Hepatic stellate cell (primary cell): ENCODE measurements at regions not wholly inside any gene's neighbourhood (a gene's known extent, or its start where the extent isn't known, plus 50 kb on each side); places are given as distances from the start of the nearest gene placed in this dataset.
"Not testable (repeated sequence)": the region's sequence is repeated elsewhere in the genome, so short reads cannot be mapped to it uniquely, and the experiment has no call there.

Source experiments
- DNase-seq: peaks from one replicate; pipeline ENCODE4 v3.0.0; 2011; ENCODE audit warnings: low spot score

- DNase-seq: no peak
Observed at GRCh38 chr7:51929818-51930217, 613.2 kb upstream of the COBL start.

- DNase-seq: no peak
Observed at GRCh38 chr7:51927738-51928137, 611.1 kb upstream of the COBL start.

DNA sequence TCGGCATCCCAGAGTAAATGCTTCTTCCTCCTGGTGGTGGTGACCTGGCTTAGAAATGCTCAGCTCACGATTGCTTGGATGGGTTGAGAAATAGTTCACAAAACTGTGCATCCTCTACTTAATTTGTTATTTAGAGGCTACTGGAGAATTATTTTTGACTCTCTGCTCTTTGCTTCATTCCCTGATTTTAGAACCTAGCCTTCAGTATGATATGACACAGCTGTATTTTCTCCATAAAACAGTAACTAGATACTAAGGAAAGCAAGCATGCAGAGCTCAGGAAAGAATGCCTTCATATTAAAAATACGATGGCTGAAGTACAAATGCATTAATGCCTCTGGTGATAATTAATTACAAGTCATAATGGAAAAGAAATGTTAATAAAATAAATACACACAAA, 602.0 kb upstream of the COBL start:
- DNase-seq: no peak

DNA sequence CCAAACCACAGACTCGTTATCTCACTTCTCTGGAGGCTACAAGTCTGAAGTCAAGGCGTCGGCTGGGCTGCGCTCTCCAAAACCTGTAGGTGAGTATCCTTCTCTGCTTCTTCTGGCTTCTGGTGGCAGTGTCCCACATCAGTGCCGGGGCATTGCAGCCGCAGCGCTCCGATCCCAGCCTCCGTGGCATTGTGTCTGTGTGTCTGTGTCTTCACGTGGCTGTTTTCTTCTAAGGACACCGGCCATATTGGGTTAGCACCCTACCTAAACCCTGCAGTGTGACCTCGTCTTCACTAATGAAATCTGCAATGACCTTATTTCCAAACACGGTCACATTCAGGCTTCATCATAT, 584.9 kb upstream of the COBL start:
- no peak for DNase-seq

DNA sequence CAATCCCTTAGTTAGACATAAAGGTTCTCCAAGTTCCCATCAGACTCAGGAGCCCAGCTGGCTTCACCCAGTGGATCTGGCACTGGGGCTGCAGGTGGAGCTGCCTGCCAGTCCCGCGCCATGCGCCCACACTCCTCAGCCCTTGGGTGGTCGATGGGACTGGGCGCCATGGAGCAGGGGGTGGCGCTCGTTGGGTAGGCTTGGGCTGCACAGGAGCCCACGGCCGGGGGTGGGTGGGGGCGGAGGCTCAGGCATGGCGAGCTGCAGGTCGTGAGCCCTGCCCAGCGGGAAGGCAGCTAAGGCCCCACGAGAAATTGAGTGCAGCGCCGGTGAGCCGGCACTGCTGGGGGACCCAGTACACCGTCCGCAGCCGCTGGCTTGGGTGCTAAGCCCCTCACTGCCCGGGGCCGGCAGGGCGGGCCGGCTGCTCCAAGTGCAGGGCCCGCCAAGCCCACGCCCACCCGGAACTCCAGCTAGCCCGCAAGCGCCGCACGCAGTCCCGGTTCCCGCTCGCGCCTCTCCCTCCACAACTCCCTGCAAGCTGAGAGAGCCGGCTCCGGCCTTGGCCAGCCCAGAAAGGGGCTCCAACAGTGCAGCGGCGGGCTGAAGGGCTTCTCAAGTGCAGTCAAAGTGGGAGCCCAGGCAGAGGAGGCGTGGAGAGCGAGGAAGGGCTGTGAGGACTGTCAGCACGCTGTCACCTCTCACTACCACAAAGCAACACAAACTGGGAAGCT, 584.3 kb upstream of the COBL start:
- not testable (repeated sequence) for DNase-seq

GRCh38 chr7:51899611-51900010, 583.0 kb upstream of the COBL start:
- no peak for DNase-seq

GRCh38 chr7:51882412-51882811, 565.8 kb upstream of the COBL start:
- DNase-seq: no peak

- no peak for DNase-seq
Observed at GRCh38 chr7:51881309-51881708, 564.7 kb upstream of the COBL start.

GRCh38 chr7:51878865-51879264, 562.3 kb upstream of the COBL start:
- no peak for DNase-seq

GRCh38 chr7:51869452-51869851, 552.8 kb upstream of the COBL start:
- no peak for DNase-seq

GRCh38 chr7:51867117-51867516, 550.5 kb upstream of the COBL start:
- no peak for DNase-seq

DNA sequence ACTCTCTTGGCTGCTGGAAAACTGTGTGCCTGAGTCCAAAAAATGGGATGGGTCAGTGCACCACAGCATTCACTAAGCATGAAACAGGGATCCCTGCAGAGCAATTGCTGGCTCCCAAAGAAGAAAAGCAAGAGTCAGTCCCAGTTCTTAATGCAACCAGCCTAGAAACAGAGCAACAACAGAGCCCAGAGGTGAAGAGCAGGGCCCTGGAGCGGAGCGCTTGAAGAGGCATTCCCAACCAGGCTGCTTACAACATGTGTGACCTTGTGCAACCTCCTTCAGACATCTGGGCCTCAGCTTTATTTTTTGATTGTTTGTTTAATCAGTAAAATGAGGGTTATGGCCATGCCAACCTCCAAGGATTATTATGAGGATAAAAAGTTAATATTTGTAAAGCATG, 543.7 kb upstream of the COBL start:
- DNase-seq: no peak

DNA sequence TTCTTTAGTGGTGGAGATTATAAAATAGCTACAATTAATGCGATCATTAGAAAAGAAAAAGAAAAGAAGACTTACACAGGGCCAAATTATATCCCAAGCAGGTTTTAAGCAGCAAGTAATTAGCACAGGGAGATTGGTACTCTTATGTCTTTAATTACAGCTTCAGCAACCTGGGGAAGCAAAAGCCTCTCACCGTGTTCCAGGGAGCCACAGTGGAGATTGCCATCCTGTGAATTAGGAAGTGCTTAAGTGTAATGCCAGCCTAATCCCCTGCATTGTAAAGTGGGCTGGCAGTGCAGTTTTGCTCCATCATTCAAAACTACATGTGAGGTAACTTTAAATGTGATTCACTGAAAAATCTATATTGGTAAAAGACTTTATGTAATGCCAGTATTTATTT, 533.5 kb upstream of the COBL start:
- no peak for DNase-seq

GRCh38 chr7:51847461-51848134, 531.0 kb upstream of the COBL start:
- no peak for DNase-seq

- not testable (repeated sequence) for DNase-seq
Observed at GRCh38 chr7:51839130-51839529, 522.5 kb upstream of the COBL start.

DNA sequence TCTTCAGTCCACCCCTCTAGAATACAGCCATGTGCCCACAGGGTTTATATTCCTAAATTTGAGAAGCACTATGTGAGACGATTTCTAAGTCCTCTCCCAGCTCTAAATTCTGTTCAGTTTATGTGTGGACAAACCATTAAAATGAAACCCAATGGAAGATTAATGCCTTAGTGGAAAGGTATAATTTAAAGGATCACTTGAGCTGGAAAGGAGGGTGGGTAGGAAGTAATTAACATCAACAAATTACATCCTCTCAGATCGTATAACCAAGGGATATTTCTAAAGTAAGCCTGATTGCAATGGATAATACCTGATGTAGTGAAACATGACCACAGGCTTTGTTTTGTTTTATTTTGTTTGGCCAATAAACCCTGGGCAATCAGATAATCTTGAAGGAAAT, 511.0 kb upstream of the COBL start:
- no peak for DNase-seq

GRCh38 chr7:51824050-51824449, 507.4 kb upstream of the COBL start:
- DNase-seq: no peak

GRCh38 chr7:51823437-51823836, 506.8 kb upstream of the COBL start:
- no peak for DNase-seq

GRCh38 chr7:51817694-51818225, 501.2 kb upstream of the COBL start:
- DNase-seq: no peak

- not testable (repeated sequence) for DNase-seq
Observed at GRCh38 chr7:51805783-51806431, 489.3 kb upstream of the COBL start.

DNA sequence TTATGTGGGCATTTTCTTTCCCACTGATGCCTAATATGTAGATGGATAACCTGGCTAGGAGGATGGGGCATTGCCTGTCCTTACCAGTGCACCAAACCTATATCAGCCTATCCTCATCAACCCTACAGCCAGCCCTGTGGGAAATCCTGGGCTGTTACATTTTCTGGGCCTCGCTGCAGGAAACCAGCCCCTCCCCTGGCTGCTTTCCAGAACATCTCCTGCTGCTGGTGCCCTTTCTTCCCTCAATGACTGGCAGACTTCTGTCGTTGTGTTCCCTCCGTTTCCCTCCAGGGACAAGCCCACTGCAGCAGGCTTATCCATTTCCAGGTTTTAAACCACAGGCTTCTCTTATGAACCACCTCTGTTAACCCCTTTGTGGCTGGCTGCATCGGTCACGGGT, 486.1 kb upstream of the COBL start:
- no peak for DNase-seq

DNA sequence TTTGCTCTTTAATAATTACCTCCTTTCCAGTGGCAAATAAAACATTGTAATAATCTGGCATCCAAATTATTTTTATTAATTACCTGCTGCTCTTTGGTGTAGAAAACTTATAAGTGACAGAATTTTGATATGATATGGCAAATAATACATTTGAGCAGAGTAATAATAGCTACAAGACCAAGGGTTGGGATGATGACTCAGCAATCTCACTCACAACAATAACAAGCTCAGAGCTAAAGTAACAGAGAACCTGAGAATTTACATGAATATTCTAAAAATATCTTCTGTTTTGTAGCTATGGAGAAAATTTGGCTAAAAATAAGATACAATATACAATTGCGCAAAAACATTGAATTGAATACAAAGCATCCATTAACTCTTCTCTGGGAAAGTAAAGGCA, 480.8 kb upstream of the COBL start:
- DNase-seq: no peak

DNA sequence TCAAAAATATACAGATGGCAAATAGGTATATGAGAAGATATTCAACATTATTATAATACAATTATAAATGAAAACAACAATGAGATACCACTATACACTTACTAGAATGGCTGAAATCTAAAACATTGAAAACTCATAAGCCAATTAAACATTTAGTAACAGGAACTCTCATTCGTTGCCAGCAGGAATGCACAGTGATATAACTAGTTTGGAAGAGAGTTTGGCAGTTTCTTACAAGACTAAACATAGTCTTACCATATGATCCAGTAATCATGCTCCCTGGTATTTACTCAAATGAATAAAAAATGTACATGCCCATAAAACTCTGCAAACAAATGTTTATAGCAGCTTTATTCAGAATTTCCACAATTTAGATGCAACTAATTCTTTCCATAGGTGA, 476.2 kb upstream of the COBL start:
- DNase-seq: no peak
